ENCODE measurements at regions not wholly inside any gene's neighbourhood (a gene's known extent, or its start where the extent isn't known, plus 50 kb on each side); places are given as distances from the start of the nearest gene placed in this dataset.

GRCh38 chr2:196442211-196442610, 197.3 kb upstream of the CCDC150 start:
- TF ChIP-seq, protein P1, sequence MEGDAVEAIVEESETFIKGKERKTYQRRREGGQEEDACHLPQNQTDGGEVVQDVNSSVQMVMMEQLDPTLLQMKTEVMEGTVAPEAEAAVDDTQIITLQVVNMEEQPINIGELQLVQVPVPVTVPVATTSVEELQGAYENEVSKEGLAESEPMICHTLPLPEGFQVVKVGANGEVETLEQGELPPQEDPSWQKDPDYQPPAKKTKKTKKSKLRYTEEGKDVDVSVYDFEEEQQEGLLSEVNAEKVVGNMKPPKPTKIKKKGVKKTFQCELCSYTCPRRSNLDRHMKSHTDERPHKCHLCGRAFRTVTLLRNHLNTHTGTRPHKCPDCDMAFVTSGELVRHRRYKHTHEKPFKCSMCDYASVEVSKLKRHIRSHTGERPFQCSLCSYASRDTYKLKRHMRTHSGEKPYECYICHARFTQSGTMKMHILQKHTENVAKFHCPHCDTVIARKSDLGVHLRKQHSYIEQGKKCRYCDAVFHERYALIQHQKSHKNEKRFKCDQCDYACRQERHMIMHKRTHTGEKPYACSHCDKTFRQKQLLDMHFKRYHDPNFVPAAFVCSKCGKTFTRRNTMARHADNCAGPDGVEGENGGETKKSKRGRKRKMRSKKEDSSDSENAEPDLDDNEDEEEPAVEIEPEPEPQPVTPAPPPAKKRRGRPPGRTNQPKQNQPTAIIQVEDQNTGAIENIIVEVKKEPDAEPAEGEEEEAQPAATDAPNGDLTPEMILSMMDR (IDR thresholded peaks at IDR 0.05; ENCODE audit: low read length): no peak
- TF ChIP-seq EZH2 (IDR thresholded peaks at IDR 0.05; ENCODE audit: borderline replicate concordance, low read length): no peak

Measured in OCI-LY1 (cell line).